Spleen (tissue), 7 donors: ENCODE measurements at regions not wholly inside any gene's neighbourhood (a gene's known extent, or its start where the extent isn't known, plus 50 kb on each side); places are given as distances from the start of the nearest gene placed in this dataset.

Experiments used
- CTCF ChIP-seq, 11 experiments: fragments of 200-600 bp in 7 of 11; fragments of 450-650 bp in 4 of 11; sonication (generic) in 4 of 11; IDR thresholded peaks in 8 of 11; conservative IDR thresholded peaks in 3 of 11; 1 replicate in 7 of 11; 2 replicates in 4 of 11; pipeline versions ENCODE4 v1.4.0 to v1.8.0; 2016 to 2021; ENCODE audit warnings: antibody characterized with exemption in 11 of 11, inconsistent platforms in 4 of 11, mild to moderate bottlenecking in 1 of 11
- POLR2A ChIP-seq, 3 donors: fragments of 450-650 bp; IDR thresholded peaks; one replicate each; pipeline ENCODE4 v1.5.1; 2017; ENCODE audit warnings: antibody characterized with exemption in 3 of 3, mild to moderate bottlenecking in 1 of 3
- POLR2AphosphoS5 ChIP-seq, 3 donors: sonication (generic); formaldehyde crosslinking; IDR thresholded peaks; one replicate each; pipeline ENCODE4 v1.5.1; 2017; ENCODE audit warnings: antibody characterized with exemption in 3 of 3
- donor health status: DM: no; HTN: no; CAD: no; lungs with moderate emphysema.
- donor health status: DM: no; HTN: no; CAD: no.
- donor health status: DM: no; HTN: no; CAD: no.

DNA sequence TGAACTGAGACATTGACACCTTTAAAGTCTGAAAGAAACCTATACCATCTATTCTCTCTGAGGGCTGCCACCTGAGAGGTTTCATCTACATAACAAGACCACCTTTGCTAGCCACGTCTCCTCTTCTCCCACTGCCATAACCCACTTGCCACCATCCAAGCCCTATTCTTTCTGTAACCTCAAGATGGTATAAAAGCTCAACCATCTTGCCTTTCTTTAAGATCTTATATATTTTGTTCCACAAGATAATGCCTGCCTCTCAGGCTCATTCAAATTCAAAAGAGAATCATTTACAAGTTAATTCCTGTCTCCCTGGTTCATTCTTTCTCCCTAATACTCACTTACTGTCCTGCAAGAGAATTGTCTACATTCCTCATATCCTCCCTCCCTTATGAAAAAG lies 192.5 kb downstream of the OTOR start:
- no peak for TF ChIP-seq CTCF (IDR thresholded peaks at IDR 0.05 in 8 of 11, conservative IDR thresholded peaks at IDR 0.05 in 3 of 11)
- TF ChIP-seq POLR2A (IDR thresholded peaks at IDR 0.05), result no peak
- TF ChIP-seq POLR2AphosphoS5 (IDR thresholded peaks at IDR 0.05), result no peak
